ENCODE measurements at regions not wholly inside any gene's neighbourhood (a gene's known extent, or its start where the extent isn't known, plus 50 kb on each side); places are given as distances from the start of the nearest gene placed in this dataset.

DNA sequence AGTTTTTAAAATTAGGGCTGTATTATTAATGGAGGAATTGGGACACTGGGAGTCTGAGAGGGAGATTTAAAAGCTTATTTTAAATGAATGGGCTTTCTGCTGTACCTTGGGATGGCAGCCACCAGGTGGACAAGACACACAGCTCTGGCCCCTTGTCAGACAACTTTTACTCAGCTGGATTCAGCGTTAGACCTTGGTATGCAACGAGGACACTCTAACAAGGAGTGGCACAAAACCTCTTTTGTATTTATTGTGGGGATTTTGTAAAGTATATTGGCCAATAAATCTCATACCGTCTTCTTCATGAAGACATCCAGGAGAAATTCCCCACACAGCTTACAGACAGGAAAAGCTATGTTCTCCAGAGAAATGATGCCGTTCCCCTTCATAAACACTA lies 105.7 kb downstream of the LCA5 start:
- ATAC-seq, result no peak
- no peaks in the 10 kb centered on the region for H3K9me3 Mint-ChIP-seq
- no peak overlapping the region for H3K4me3 Mint-ChIP-seq
- H3K4me1 Mint-ChIP-seq, result no peaks in the 10 kb centered on the region
- no peaks in the 10 kb centered on the region for H3K27me3 Mint-ChIP-seq
- no peaks in the 10 kb centered on the region for H3K36me3 Mint-ChIP-seq
- no peak overlapping the region for H3K27ac Mint-ChIP-seq

DNA sequence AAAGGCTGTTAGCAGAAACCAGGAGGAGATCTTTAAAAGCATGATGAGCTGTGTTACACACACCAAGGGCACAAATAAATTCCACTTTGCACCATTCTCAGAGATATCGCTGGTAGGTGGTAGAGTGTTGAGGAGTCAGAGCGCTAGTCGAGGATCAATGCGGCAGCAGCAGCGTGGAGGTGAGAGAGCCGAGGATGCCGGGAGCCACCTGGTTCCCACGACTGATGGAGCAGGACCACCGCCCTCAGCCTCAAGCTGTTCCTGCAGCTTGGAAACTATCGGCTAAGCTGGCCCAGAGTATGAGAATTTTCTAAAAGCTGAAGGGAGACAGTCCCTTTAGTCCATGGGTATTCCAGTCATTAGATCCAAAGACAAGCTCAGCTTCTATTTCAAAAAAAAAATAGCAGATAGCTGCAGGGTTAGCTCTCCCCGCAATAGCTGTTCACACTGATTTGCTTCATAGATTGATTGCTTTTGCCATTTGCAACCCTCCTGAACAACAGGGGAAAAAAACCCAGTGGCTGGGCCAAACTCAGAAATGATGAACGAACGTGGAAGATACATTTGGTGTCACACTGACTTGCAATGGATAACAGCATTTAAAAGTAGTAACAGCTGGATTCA lies 106.2 kb downstream of the LCA5 start:
- no peak for ATAC-seq
- H3K36me3 Mint-ChIP-seq, result no peaks in the 10 kb centered on the region
- H3K27ac Mint-ChIP-seq, result no peak overlapping the region
- no peak overlapping the region for H3K4me3 Mint-ChIP-seq
- H3K9me3 Mint-ChIP-seq, result no peaks in the 10 kb centered on the region
- H3K27me3 Mint-ChIP-seq, result no peaks in the 10 kb centered on the region
- no peaks in the 10 kb centered on the region for H3K4me1 Mint-ChIP-seq

DNA sequence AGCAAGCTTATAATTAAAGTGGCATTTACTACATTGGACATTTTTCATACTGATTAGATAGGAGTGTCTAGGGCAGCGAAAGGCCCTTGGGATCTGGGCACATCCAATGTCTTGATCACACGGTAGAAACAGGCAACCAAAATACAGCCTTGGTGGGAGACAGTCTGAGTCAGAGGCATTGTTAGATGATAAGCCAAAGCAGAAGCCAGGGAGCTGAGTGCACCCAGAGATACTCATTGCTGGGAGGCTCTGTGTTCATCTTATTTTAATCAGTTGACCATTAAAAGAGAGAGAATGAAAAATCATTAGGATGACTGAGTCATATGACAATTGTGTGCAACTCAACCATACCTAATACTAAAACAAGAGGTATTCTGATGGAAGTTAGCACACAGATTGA lies 109.5 kb downstream of the LCA5 start:
- Mint-ChIP-seq H3K36me3 (no peaks in the 10 kb centered on the region), H3K4me1 (no peaks in the 10 kb centered on the region), H3K4me3 (no peak overlapping the region), H3K9me3 (no peaks in the 10 kb centered on the region), H3K27ac (no peak overlapping the region), H3K27me3 (no peaks in the 10 kb centered on the region)
- ATAC-seq, result no peak

DNA sequence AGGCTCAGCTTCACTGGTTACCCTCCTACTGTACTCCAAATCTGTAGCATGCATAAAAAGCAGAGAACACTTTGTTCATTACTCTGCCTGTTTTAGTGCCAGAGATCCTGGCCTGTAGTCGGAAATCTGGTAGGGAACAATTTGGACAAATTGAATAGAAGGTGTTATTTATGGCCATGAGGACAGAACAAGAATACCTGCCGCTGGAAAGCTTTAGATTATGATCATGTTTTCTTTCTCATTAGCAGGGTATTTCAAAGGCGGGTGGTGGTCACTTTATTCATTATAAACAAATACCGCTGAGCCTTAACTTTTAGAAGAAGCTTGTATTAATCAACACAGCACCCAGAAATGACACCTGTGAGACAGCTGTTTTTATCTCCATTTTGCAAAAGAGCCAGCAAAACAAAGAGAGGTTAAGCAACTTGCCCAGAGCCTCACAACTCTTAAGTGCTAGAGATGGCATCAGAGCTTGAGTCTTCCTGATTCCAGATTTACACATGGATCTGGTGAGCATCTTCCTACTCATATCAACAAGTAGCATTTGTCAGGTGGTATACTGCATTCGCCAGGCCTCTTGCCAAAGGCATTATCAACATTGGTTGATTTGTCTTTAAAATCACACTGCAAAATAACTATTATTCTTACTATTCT lies 110.5 kb downstream of the LCA5 start:
- Mint-ChIP-seq H3K27ac (no peak overlapping the region), H3K4me3 (no peak overlapping the region), H3K36me3 (no peaks in the 10 kb centered on the region), H3K4me1 (no peaks in the 10 kb centered on the region), H3K27me3 (no peaks in the 10 kb centered on the region), H3K9me3 (no peaks in the 10 kb centered on the region)
- ATAC-seq, result no peak

DNA sequence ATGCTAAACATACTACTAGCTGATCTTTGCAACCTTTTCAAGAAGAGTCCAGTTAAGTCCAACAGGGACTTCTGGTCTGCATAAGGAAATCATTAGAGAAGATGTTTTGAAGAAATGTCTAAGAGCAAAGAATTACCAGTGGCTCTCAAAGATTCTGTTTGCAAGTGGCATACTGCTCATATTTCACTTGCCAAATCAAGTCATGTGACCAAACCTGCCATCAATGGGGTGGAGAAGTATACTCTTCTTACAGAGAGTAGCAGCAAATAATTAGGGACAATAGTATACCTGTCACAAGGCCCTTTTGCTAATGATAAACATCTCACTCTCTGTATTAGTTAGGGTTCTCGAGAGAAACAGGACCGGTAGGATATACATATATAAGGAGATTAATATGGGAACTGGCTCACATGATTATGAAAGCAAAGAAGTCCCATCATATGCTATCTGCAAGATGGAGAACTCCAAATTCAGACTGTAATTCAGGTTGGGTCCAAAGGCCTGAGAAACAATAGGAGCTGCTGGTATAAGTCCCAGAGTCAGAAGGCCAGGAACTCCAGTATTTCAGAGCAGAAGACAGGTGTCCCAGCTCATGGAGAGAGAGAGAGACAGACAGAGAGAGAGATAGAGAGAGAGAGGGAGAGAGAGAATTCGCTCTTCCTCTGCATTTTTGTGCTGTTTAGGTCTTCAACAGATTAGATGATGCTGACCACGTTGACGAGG lies 111.5 kb downstream of the LCA5 start:
- Mint-ChIP-seq H3K9me3 (no peaks in the 10 kb centered on the region), H3K4me3 (no peak overlapping the region), H3K27me3 (no peaks in the 10 kb centered on the region), H3K4me1 (no peaks in the 10 kb centered on the region), H3K36me3 (no peaks in the 10 kb centered on the region), H3K27ac (no peak overlapping the region)
- no peak for ATAC-seq

DNA sequence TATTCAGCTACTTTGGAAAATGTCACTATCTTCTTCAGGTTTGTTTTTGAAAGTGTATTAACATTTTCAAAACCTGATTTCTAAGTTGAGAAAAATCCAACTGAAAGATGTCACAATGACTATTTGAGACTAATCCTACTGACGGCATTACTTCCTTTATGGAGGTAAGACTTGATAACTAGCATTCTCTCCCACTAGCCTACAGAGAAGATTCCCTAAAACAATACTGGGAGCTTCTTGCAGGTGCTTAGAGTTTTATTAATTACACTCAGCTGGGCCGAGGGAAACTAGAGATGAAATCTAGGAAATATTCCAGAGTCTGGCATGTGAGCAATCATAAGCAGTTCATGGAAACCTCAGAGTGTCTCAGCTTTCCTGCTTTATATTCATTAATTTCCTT lies 114.0 kb downstream of the LCA5 start:
- H3K9me3 Mint-ChIP-seq, result no peaks in the 10 kb centered on the region
- no peaks in the 10 kb centered on the region for H3K36me3 Mint-ChIP-seq
- H3K27ac Mint-ChIP-seq, result no peak overlapping the region
- no peaks in the 10 kb centered on the region for H3K27me3 Mint-ChIP-seq
- no peak overlapping the region for H3K4me3 Mint-ChIP-seq
- no peaks in the 10 kb centered on the region for H3K4me1 Mint-ChIP-seq
- ATAC-seq, result no peak

DNA sequence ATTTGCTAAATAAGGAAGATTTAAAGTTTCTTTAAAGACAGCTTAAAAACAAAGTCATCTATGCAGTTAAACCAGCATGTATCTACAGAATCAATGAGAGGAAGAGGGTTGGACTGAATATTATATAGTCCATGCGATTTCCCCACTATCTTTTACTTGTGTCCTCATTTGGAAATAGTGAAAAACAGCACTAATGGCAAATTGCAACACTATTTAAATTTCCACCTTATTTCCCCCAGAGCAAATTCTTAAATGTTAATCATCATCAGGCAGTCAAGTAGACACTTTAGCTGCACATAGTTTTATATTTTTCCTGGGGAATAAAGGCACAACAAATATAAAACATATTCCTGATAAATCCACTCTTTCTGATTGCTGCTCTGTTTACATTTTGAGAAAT lies 114.6 kb downstream of the LCA5 start:
- Mint-ChIP-seq H3K27ac (no peak overlapping the region), H3K4me1 (no peaks in the 10 kb centered on the region), H3K27me3 (no peaks in the 10 kb centered on the region), H3K36me3 (no peaks in the 10 kb centered on the region), H3K9me3 (no peaks in the 10 kb centered on the region), H3K4me3 (no peak overlapping the region)
- no peak for ATAC-seq

DNA sequence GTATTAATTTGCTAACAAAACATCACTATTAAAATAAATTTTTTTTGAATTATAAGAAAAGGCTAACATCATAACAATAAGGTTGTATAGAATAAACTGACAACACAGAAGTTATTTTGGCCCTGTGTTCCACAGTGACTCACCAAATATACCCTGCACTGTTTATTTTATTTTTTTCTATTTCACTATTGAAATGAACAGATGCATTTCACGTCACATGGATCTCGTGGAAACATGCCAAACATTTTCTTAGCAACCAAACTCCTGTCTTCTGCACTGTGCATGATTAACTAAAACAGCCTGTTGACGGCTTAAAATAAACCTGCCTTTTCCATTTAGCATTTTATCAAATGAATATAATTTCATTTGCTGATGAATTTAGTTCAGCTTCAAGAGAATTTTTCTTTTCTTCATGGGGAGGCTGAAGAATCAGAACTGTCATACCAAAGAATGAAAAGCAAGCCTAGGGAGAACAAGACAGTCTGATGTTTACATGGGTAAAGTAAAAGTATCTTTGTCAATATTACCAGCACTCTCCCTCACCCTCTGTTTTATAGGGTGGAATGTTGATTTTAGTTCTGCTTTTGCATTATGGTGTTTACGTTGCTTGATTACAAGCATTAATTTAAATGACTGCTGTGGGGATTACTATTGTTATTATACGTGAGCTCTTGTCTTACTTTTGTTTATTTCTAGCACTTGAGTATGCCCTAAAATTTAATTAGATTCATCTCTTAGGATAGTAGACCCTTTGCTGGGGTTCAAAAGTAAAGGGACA lies 115.3 kb downstream of the LCA5 start:
- H3K36me3 Mint-ChIP-seq, result no peaks in the 10 kb centered on the region
- no peak overlapping the region for H3K4me3 Mint-ChIP-seq
- no peaks in the 10 kb centered on the region for H3K27me3 Mint-ChIP-seq
- no peak for ATAC-seq
- no peak overlapping the region for H3K27ac Mint-ChIP-seq
- H3K4me1 Mint-ChIP-seq, result no peaks in the 10 kb centered on the region
- H3K9me3 Mint-ChIP-seq, result no peaks in the 10 kb centered on the region

DNA sequence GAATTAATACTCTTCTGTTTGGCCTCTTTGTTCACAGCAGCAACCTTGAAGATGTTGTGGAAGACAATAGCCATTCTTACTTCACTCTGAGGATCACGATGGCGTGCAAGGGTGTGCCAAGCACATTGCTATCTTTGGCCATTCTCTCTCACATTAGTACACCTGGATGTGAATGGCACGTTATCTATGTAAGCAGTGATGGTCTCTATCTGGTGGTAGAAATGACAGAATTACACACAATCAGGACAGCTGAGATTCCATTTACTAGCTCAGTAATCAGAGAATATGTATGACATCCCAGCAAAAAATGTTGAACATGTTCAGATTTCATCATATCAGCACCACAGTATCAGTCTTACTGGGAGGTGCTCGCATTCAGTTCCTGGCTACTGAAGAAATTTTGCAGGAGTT lies 116.2 kb downstream of the LCA5 start:
- Mint-ChIP-seq H3K36me3 (no peaks in the 10 kb centered on the region), H3K27me3 (no peaks in the 10 kb centered on the region), H3K4me1 (no peaks in the 10 kb centered on the region), H3K9me3 (no peaks in the 10 kb centered on the region), H3K27ac (no peak overlapping the region), H3K4me3 (no peak overlapping the region)
- ATAC-seq, result no peak

DNA sequence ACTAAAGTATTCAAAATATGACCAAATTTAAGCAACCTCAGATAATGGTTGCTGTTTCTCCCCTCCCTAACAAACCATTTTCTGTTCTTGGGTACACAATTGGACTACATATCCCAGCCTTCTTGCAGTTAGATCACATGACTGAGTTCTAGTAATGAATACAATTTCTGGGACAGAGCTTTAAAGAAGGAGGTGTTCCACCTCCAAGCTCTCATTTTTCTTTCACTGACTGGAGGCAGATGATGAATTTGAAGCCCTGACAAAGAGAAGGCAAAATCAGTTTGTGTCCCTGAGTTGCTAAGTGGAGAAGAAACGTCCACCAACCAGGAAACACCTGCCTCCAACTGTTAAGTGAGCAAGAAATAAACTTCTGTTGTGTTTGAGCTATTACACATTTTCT lies 117.2 kb downstream of the LCA5 start:
- H3K4me3 Mint-ChIP-seq, result no peak overlapping the region
- no peaks in the 10 kb centered on the region for H3K9me3 Mint-ChIP-seq
- H3K27me3 Mint-ChIP-seq, result no peaks in the 10 kb centered on the region
- no peaks in the 10 kb centered on the region for H3K36me3 Mint-ChIP-seq
- no peak overlapping the region for H3K27ac Mint-ChIP-seq
- no peak for ATAC-seq
- H3K4me1 Mint-ChIP-seq, result no peaks in the 10 kb centered on the region

DNA sequence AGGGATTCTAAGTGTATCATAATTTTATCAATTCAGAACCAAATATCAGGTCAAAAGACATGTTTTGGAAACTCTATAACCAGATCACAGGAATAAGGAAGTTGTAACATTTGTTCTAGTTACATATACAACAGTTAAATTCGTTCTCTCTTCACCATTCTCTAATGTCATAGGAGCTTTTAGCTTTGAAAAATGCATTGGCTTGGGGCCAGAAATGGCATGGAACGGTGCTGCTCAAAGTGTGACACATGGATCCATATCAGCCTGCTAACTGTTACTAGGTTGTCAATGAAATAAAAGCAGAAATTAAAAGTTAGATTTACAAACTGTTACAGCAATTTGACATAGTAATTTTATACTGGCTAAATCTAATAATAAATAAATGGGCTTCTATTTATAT lies 120.3 kb downstream of the LCA5 start:
- no peak for ATAC-seq
- Mint-ChIP-seq H3K27ac (no peak overlapping the region), H3K4me1 (no peaks in the 10 kb centered on the region), H3K27me3 (no peaks in the 10 kb centered on the region), H3K9me3 (no peaks in the 10 kb centered on the region), H3K4me3 (no peak overlapping the region), H3K36me3 (no peaks in the 10 kb centered on the region)

DNA sequence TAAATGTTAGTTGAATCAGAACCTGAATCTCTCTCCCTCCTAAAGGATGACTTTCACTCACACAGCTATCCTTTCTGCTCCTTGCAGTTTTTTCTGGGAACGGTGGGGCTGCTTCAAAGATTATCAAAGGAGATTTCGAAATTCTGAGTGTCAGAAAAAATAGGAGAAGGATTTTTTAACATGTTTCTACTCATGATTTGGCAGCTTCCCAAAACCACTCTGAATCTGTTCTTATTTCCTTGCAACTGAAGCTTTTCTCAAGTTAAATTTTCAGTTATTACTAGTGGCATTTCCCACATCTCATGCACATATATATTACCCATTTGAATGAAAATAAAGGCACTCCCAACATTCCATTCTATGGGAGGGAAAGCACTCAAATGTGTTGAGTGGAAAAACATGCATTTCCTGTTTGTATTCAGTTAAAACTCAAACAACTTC lies 123.6 kb downstream of the LCA5 start:
- H3K36me3 Mint-ChIP-seq, result no peaks in the 10 kb centered on the region
- no peak overlapping the region for H3K27ac Mint-ChIP-seq
- no peak for ATAC-seq
- H3K27me3 Mint-ChIP-seq, result no peaks in the 10 kb centered on the region
- H3K4me3 Mint-ChIP-seq, result no peak overlapping the region
- no peaks in the 10 kb centered on the region for H3K4me1 Mint-ChIP-seq
- no peaks in the 10 kb centered on the region for H3K9me3 Mint-ChIP-seq

DNA sequence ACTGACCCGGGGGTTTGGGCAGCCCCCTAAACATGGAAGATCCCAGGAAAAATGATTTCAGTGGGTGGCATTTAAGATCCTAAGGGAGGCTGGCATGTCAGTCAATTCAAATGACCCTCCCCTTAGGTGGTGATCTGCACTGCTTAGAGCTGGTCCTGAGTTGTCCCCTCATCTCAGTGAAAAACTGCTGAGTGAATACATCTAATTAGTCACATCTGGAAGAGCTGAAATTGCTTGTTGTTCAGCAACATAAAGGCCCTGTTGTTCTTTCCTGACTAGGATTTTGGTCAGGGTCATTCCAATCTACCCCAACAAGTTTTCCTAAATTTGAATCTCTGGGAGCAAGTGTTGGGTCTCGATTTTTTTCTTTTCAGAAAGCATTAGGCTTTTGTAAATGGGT lies 126.4 kb downstream of the LCA5 start:
- H3K4me1 Mint-ChIP-seq, result no peaks in the 10 kb centered on the region
- ATAC-seq, result no peak
- H3K4me3 Mint-ChIP-seq, result no peak overlapping the region
- no peaks in the 10 kb centered on the region for H3K27me3 Mint-ChIP-seq
- no peaks in the 10 kb centered on the region for H3K9me3 Mint-ChIP-seq
- H3K27ac Mint-ChIP-seq, result no peak overlapping the region
- H3K36me3 Mint-ChIP-seq, result no peaks in the 10 kb centered on the region

DNA sequence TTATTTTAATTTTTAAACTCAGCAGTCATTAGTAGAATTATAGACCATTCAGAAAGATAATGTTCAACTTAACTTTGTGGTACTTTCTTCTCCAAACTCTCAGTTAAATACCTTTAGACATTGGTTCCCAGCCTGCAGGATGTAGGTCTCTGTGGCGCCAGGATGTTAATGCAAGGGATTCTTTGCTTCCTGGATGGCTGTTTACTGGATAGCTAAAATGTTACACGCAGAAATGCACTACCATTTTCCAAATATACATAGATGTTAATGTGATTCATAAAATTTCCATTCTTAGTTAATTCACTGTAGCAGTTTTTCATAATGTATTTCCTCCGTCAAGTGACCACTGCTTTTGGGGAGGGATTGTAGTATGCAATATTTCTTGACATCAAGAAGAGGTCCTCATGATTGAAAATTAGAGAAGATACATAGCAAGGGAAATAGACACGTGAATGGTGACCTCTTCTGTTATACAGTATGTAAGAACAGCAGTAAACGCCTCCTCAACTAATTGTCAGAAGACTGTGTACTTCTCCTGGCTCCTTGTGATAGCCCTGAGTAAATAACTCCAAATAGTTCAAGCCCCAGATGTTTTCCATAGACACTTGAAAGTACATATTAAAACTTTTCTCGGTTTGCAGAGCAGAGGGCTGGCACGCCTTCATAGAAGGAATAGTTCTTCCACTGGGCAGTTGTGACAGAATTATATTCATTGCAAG lies 128.8 kb downstream of the LCA5 start:
- ATAC-seq, result no peak
- H3K27me3 Mint-ChIP-seq, result no peaks in the 10 kb centered on the region
- H3K36me3 Mint-ChIP-seq, result no peaks in the 10 kb centered on the region
- H3K9me3 Mint-ChIP-seq, result no peaks in the 10 kb centered on the region
- H3K4me3 Mint-ChIP-seq, result no peak overlapping the region
- no peak overlapping the region for H3K27ac Mint-ChIP-seq
- H3K4me1 Mint-ChIP-seq, result no peaks in the 10 kb centered on the region

DNA sequence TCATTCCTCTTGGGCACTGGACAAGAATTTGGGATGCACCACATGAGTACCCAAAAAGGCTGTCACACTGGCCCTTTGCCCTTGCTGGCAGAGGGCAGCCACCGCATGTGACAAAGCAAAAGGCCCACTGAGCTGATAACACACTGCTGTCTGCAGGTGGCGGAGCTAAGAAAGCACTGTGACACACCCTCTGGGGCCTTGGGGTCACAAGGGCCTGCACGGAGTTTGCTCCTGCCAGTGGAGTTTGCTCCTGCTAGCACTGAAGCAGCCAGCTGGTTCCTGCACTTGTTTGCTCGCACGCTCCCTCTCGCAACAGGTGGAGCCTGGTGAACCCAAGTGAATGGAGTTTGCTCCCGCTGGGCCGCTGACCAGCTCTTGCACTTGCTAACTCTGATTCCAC lies 132.6 kb downstream of the LCA5 start:
- Mint-ChIP-seq H3K4me3 (no peak overlapping the region), H3K27ac (no peak overlapping the region), H3K9me3 (no peaks in the 10 kb centered on the region), H3K36me3 (no peaks in the 10 kb centered on the region), H3K27me3 (no peaks in the 10 kb centered on the region), H3K4me1 (no peaks in the 10 kb centered on the region)
- peak; percentile 22 for ATAC-seq

Data from stimulated activated memory B cell treated with anti-CD40 and anti-IgM and Interleukin-4, amounts not matched to agents 10 μg/mL and 1 μg/mL and 100 μg/mL, for 72 hours (primary cell).